ENCODE measurements at regions not wholly inside any gene's neighbourhood (a gene's known extent, or its start where the extent isn't known, plus 50 kb on each side); places are given as distances from the start of the nearest gene placed in this dataset.

GRCh38 chr14:34227834-34228649 lies 234.0 kb downstream of the SPTSSA start:
- DNase-seq = peak; percentile 49 to 88 (median 74)
- intact Hi-C loops (cut with DNase I) = loop anchor here (10.0 kb wide), 1 partner anchor 383 kb away; no protein-coding TSS in a partner anchor

GRCh38 chr14:34224221-34224620 lies 237.8 kb downstream of the SPTSSA start:
- DNase-seq = no peak
- intact Hi-C loops (cut with DNase I) = loop anchor here (10.0 kb wide), 1 partner anchor 379 kb away; no protein-coding TSS in a partner anchor

GRCh38 chr14:34223373-34224148 lies 238.5 kb downstream of the SPTSSA start:
- intact Hi-C loops (cut with DNase I) = loop anchor here (10.0 kb wide), 1 partner anchor 379 kb away; no protein-coding TSS in a partner anchor
- no peak for DNase-seq

GRCh38 chr14:34222867-34223266 lies 239.2 kb downstream of the SPTSSA start:
- intact Hi-C loops (cut with DNase I) = loop anchor here (10.0 kb wide), 1 partner anchor 378 kb away; no protein-coding TSS in a partner anchor

GRCh38 chr14:34222122-34222521 lies 239.9 kb downstream of the SPTSSA start:
- intact Hi-C loops (cut with DNase I) = loop anchor here (10.0 kb wide), 1 partner anchor 377 kb away; no protein-coding TSS in a partner anchor
- DNase-seq = no peak

More at GRCh38 chr14:34222867-34223266, 239.2 kb downstream of the SPTSSA start:
- DNase-seq = no peak

GRCh38 chr14:34220921-34221320 lies 241.1 kb downstream of the SPTSSA start:
- peak in 15 of 42 donors; percentile 7 to 57 (median 30) for DNase-seq
- intact Hi-C loops (cut with DNase I) = loop anchor here (10.0 kb wide), 1 partner anchor 376 kb away; no protein-coding TSS in a partner anchor

- intact Hi-C loops (cut with DNase I) = loop anchor here (10.0 kb wide), 1 partner anchor 376 kb away; no protein-coding TSS in a partner anchor
- DNase-seq = no peak
Measured at GRCh38 chr14:34220378-34220706, 241.7 kb downstream of the SPTSSA start.

- intact Hi-C loops (cut with DNase I) = loop anchor here (10.0 kb wide), 1 partner anchor 375 kb away; no protein-coding TSS in a partner anchor
- DNase-seq = no peak
Measured at GRCh38 chr14:34219661-34220377, 242.2 kb downstream of the SPTSSA start.

- intact Hi-C loops (cut with DNase I) = no loop called here
- no peak for DNase-seq
Measured at GRCh38 chr14:34218881-34219280, 243.2 kb downstream of the SPTSSA start.

GRCh38 chr14:34214961-34215360 lies 247.1 kb downstream of the SPTSSA start:
- intact Hi-C loops (cut with DNase I) = no loop called here
- DNase-seq = no peak

GRCh38 chr14:34213332-34213731 lies 248.7 kb downstream of the SPTSSA start:
- DNase-seq = no peak
- intact Hi-C loops (cut with DNase I) = no loop called here

GRCh38 chr14:34212172-34212929 lies 249.7 kb downstream of the SPTSSA start:
- DNase-seq = peak in 6 of 42 donors; percentile 12 to 52 (median 22)
- intact Hi-C loops (cut with DNase I) = no loop called here

- intact Hi-C loops (cut with DNase I) = no loop called here
- DNase-seq = no peak
Measured at GRCh38 chr14:34211732-34212131, 250.3 kb downstream of the SPTSSA start.

- DNase-seq = no peak
- intact Hi-C loops (cut with DNase I) = no loop called here
Measured at GRCh38 chr14:34208532-34208931, 253.5 kb downstream of the SPTSSA start.

GRCh38 chr14:34205799-34206198 lies 254.9 kb upstream of the EGLN3 start:
- intact Hi-C loops (cut with DNase I) = no loop called here
- no peak for DNase-seq

GRCh38 chr14:34204774-34205173 lies 253.9 kb upstream of the EGLN3 start:
- no peak for DNase-seq
- intact Hi-C loops (cut with DNase I) = no loop called here

GRCh38 chr14:34203251-34203722 lies 252.4 kb upstream of the EGLN3 start:
- DNase-seq = peak in 2 of 42 donors; percentile 30 to 42
- intact Hi-C loops (cut with DNase I) = no loop called here

GRCh38 chr14:34201909-34202637 lies 251.2 kb upstream of the EGLN3 start:
- peak in 3 of 42 donors; percentile 19 to 40 (median 30) for DNase-seq

More at GRCh38 chr14:34201909-34202637, 251.2 kb upstream of the EGLN3 start:
- intact Hi-C loops (cut with DNase I) = no loop called here

Data from head of caudate nucleus (tissue), 42 donors.